MCF 10A (cell line): ENCODE measurements at regions not wholly inside any gene's neighbourhood (a gene's known extent, or its start where the extent isn't known, plus 50 kb on each side); places are given as distances from the start of the nearest gene placed in this dataset.

ENCODE experiments used
- BruUV-seq: library from RNA; stranded (reverse); fragments of 400-500 nt; replicated peaks from 2 replicates; lab custom pipeline; 2021; lab: Mats Ljungman, UMichigan
- CTCF ChIA-PET: fragments of 300-600 bp; sonication (Branson Sonifier 250); formaldehyde crosslinking; extraction: SDS; loops from one replicate; lab custom pipeline; 2021; ENCODE audit warnings: antibody characterized with exemption, inconsistent platforms; lab: Yijun Ruan, JAX
- POLR2A ChIA-PET: fragments of 300-600, 350-650 bp; sonication (Branson Sonifier 250); formaldehyde crosslinking; extraction: SDS; loops from one replicate; lab custom pipeline; 2020; ENCODE audit warnings: antibody characterized with exemption, inconsistent platforms; lab: Yijun Ruan, JAX
- DNase-seq: peaks from one replicate; pipeline ENCODE4 v3.0.0-alpha.2; 2018; ENCODE audit not compliant: unreplicated experiment
- H3K27ac Mint-ChIP-seq: one replicate; pipeline ENCODE4 v1.8.0; 2022; ENCODE audit warnings: mild to moderate bottlenecking, low read depth, mixed read lengths; ENCODE audit not compliant: unreplicated experiment
- H3K27me3 Mint-ChIP-seq: one replicate; pipeline ENCODE4 v1.8.0; 2022; ENCODE audit warnings: mixed read lengths; ENCODE audit not compliant: insufficient read depth, unreplicated experiment
- H3K36me3 Mint-ChIP-seq: one replicate; pipeline ENCODE4 v1.8.0; 2022; ENCODE audit warnings: mild to moderate bottlenecking, moderate library complexity, mixed read lengths; ENCODE audit not compliant: insufficient read depth, unreplicated experiment
- H3K4me1 Mint-ChIP-seq: one replicate; pipeline ENCODE4 v1.8.0; 2022; ENCODE audit warnings: mixed read lengths; ENCODE audit not compliant: insufficient read depth, unreplicated experiment
- H3K4me3 Mint-ChIP-seq: one replicate; pipeline ENCODE4 v1.8.0; 2022; ENCODE audit warnings: mild to moderate bottlenecking, moderate library complexity, mixed read lengths; ENCODE audit not compliant: unreplicated experiment
- H3K9me3 Mint-ChIP-seq: one replicate; pipeline ENCODE4 v1.8.0; 2022; ENCODE audit warnings: mixed read lengths; ENCODE audit not compliant: unreplicated experiment
- intact Hi-C: fragments of 100-400 bp; cut with micrococcal nuclease; formaldehyde crosslinking; loops from 2 replicates; pipeline ENCODE4 v1.14.1; 2022
- TF ChIP-seq, protein P1 (sequence below): fragments of 200-600 bp; IDR thresholded peaks from one replicate; pipeline ENCODE4 v1.8.0; 2022; ENCODE audit warnings: antibody characterized with exemption, mild to moderate bottlenecking; ENCODE audit not compliant: unreplicated experiment

GRCh38 chr2:60067006-60067405, 486.4 kb downstream of the BCL11A start:
- Mint-ChIP-seq H3K4me3 (no peak overlapping the region), H3K9me3 (no peaks in the 10 kb centered on the region), H3K4me1 (no peaks in the 10 kb centered on the region), H3K36me3 (no peaks in the 10 kb centered on the region), H3K27me3 (peaks cover 3% of the 10 kb centered on the region), H3K27ac (no peak overlapping the region)
- TF ChIP-seq, protein P1, sequence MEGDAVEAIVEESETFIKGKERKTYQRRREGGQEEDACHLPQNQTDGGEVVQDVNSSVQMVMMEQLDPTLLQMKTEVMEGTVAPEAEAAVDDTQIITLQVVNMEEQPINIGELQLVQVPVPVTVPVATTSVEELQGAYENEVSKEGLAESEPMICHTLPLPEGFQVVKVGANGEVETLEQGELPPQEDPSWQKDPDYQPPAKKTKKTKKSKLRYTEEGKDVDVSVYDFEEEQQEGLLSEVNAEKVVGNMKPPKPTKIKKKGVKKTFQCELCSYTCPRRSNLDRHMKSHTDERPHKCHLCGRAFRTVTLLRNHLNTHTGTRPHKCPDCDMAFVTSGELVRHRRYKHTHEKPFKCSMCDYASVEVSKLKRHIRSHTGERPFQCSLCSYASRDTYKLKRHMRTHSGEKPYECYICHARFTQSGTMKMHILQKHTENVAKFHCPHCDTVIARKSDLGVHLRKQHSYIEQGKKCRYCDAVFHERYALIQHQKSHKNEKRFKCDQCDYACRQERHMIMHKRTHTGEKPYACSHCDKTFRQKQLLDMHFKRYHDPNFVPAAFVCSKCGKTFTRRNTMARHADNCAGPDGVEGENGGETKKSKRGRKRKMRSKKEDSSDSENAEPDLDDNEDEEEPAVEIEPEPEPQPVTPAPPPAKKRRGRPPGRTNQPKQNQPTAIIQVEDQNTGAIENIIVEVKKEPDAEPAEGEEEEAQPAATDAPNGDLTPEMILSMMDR: no peak
- intact Hi-C loops: no loop called here
- ChIA-PET CTCF (interaction anchor here (0.5 kb wide), 1 partner anchor 51 kb away, joined by 3 read pairs; no protein-coding TSS in a partner anchor), POLR2A (interaction anchor here (0.6 kb wide), 2 partner anchors 61 to 444 kb away, joined by 3 to 4 read pairs; no protein-coding TSS in a partner anchor)
- no peak for DNase-seq
- BruUV-seq: no TSS peak

GRCh38 chr2:60066096-60066839, 487.2 kb downstream of the BCL11A start:
- TF ChIP-seq, protein P1: no peak
- H3K27me3 Mint-ChIP-seq: no peaks in the 10 kb centered on the region
- POLR2A ChIA-PET: interaction anchor here (0.6 kb wide), 2 partner anchors 61 to 445 kb away, joined by 3 to 4 read pairs; no protein-coding TSS in a partner anchor
- no peaks in the 10 kb centered on the region for H3K4me1 Mint-ChIP-seq
- no peak overlapping the region for H3K4me3 Mint-ChIP-seq
- intact Hi-C loops: no loop called here
- H3K36me3 Mint-ChIP-seq: no peaks in the 10 kb centered on the region
- no TSS peak for BruUV-seq
- CTCF ChIA-PET: interaction anchor here (0.5 to 1.1 kb wide), 5 partner anchors 17 to 600 kb away, joined by 3 to 5 read pairs (median 3); no protein-coding TSS in a partner anchor
- H3K9me3 Mint-ChIP-seq: no peaks in the 10 kb centered on the region
- H3K27ac Mint-ChIP-seq: no peak overlapping the region
- DNase-seq: peak; percentile 3

GRCh38 chr2:60064687-60065389, 488.6 kb downstream of the BCL11A start:
- no peak for DNase-seq
- ChIA-PET CTCF (no interaction called here), POLR2A (interaction anchor here (0.6 kb wide), 1 partner anchor 566 kb away, joined by 3 read pairs; no protein-coding TSS in a partner anchor)
- intact Hi-C loops: no loop called here
- H3K4me3 Mint-ChIP-seq: no peak overlapping the region
- H3K9me3 Mint-ChIP-seq: no peaks in the 10 kb centered on the region
- H3K27ac Mint-ChIP-seq: no peak overlapping the region
- H3K27me3 Mint-ChIP-seq: no peaks in the 10 kb centered on the region
- H3K36me3 Mint-ChIP-seq: no peaks in the 10 kb centered on the region
- no TSS peak for BruUV-seq
- TF ChIP-seq, protein P1: no peak
- H3K4me1 Mint-ChIP-seq: no peaks in the 10 kb centered on the region

GRCh38 chr2:60058781-60059180, 494.7 kb downstream of the BCL11A start:
- intact Hi-C loops: no loop called here
- no peaks in the 10 kb centered on the region for H3K27me3 Mint-ChIP-seq
- TF ChIP-seq, protein P1: no peak

More at GRCh38 chr2:60058781-60059180, 494.7 kb downstream of the BCL11A start:
- ChIA-PET POLR2A (no interaction called here), CTCF (interaction anchor here (0.6 to 1.1 kb wide), 2 partner anchors 584 to 1099 kb away, joined by 3 read pairs; no protein-coding TSS in a partner anchor)
- no peak for DNase-seq
- Mint-ChIP-seq H3K36me3 (no peaks in the 10 kb centered on the region), H3K9me3 (no peaks in the 10 kb centered on the region), H3K4me3 (no peak overlapping the region), H3K27ac (no peak overlapping the region), H3K4me1 (no peaks in the 10 kb centered on the region)
- BruUV-seq: no TSS peak
